SK-N-MC (cell line): ENCODE measurements at regions not wholly inside any gene's neighbourhood (a gene's known extent, or its start where the extent isn't known, plus 50 kb on each side); places are given as distances from the start of the nearest gene placed in this dataset.

Source experiments
- DNase-seq: peaks from one replicate; pipeline ENCODE4 v3.0.0-alpha.2; 2011; ENCODE audit warnings: low read depth, low spot score
- H3K27ac ChIP-seq: fragments of 200-600 bp; sonication (generic); 2 replicates; pipeline ENCODE4 v1.5.1; 2016; ENCODE audit warnings: mixed run types
- H3K36me3 ChIP-seq: fragments of 200-600 bp; sonication (generic); 2 replicates; pipeline ENCODE4 v1.6.1; 2017; ENCODE audit warnings: antibody characterized with exemption, low read length, mixed read lengths; ENCODE audit not compliant: insufficient read depth
- H3K4me3 ChIP-seq: fragments of 200-600 bp; sonication (generic); 2 replicates; pipeline ENCODE4 v1.5.1; 2016
- H3K9ac ChIP-seq: fragments of 200-600 bp; sonication (generic); 2 replicates; pipeline ENCODE4 v1.8.0; 2017; ENCODE audit warnings: mixed run types, mixed read lengths; ENCODE audit not compliant: insufficient read length
- H3K9me3 ChIP-seq: fragments of 200-600 bp; sonication (generic); 2 replicates; pipeline ENCODE4 v1.6.1; 2017; ENCODE audit warnings: low read depth, mild to moderate bottlenecking, antibody characterized with exemption, low read length, moderate library complexity, mixed read lengths
- EZH2 ChIP-seq: fragments of 200-600 bp; sonication (generic); IDR thresholded peaks from one replicate; pipeline ENCODE4 v1.6.1; 2017; ENCODE audit warnings: antibody characterized with exemption
- FOXP2 ChIP-seq: optimal IDR thresholded peaks from 2 replicates; pipeline ENCODE3; 2011; ENCODE audit warnings: mild to moderate bottlenecking, moderate library complexity; ENCODE audit not compliant: insufficient read depth; ENCODE audit errors: extremely low read length, control extremely low read depth
- POLR2AphosphoS5 ChIP-seq: IDR thresholded peaks from 2 replicates; pipeline ENCODE4 v1.6.1; 2012; ENCODE audit warnings: mild to moderate bottlenecking, low read depth, low read length, borderline replicate concordance

- H3K9ac ChIP-seq = no peak overlapping the region
- H3K4me3 ChIP-seq = no peak overlapping the region
- DNase-seq = no peak
- TF ChIP-seq EZH2 (no peak), FOXP2 (no peak), POLR2AphosphoS5 (no peak)
- H3K27ac ChIP-seq = no peak overlapping the region
- H3K36me3 ChIP-seq = no peaks in the 10 kb centered on the region
- H3K9me3 ChIP-seq = no peaks in the 10 kb centered on the region
Observed at GRCh38 chr10:123530166-123530870, 135.8 kb upstream of the GPR26 start.

- no peak overlapping the region for H3K4me3 ChIP-seq
- no peaks in the 10 kb centered on the region for H3K36me3 ChIP-seq
- TF ChIP-seq POLR2AphosphoS5 (no peak), EZH2 (no peak), FOXP2 (no peak)
- no peaks in the 10 kb centered on the region for H3K9me3 ChIP-seq
- H3K9ac ChIP-seq = no peak overlapping the region
- DNase-seq = no peak
- H3K27ac ChIP-seq = no peak overlapping the region
Observed at GRCh38 chr10:123535386-123535785, 130.8 kb upstream of the GPR26 start.

GRCh38 chr10:123536176-123536845, 129.8 kb upstream of the GPR26 start:
- no peak overlapping the region for H3K4me3 ChIP-seq
- H3K9ac ChIP-seq = no peak overlapping the region
- H3K36me3 ChIP-seq = no peaks in the 10 kb centered on the region
- DNase-seq = no peak
- no peak for TF ChIP-seq EZH2
- TF ChIP-seq FOXP2 = no peak
- no peak for TF ChIP-seq POLR2AphosphoS5
- H3K27ac ChIP-seq = no peak overlapping the region
- no peaks in the 10 kb centered on the region for H3K9me3 ChIP-seq

GRCh38 chr10:123537188-123537961, 128.8 kb upstream of the GPR26 start:
- no peaks in the 10 kb centered on the region for H3K36me3 ChIP-seq
- TF ChIP-seq FOXP2 = no peak
- TF ChIP-seq EZH2 = no peak
- no peak for TF ChIP-seq POLR2AphosphoS5
- no peaks in the 10 kb centered on the region for H3K9me3 ChIP-seq
- no peak overlapping the region for H3K9ac ChIP-seq
- H3K27ac ChIP-seq = no peak overlapping the region
- DNase-seq = no peak
- H3K4me3 ChIP-seq = no peak overlapping the region

- H3K36me3 ChIP-seq = no peaks in the 10 kb centered on the region
- TF ChIP-seq POLR2AphosphoS5 (no peak), FOXP2 (no peak), EZH2 (no peak)
- no peak overlapping the region for H3K9ac ChIP-seq
- no peak overlapping the region for H3K4me3 ChIP-seq
- no peak for DNase-seq
- no peak overlapping the region for H3K27ac ChIP-seq
- no peaks in the 10 kb centered on the region for H3K9me3 ChIP-seq
Observed at GRCh38 chr10:123538401-123539320, 127.5 kb upstream of the GPR26 start.

GRCh38 chr10:123544986-123545385, 121.2 kb upstream of the GPR26 start:
- Histone ChIP-seq H3K9me3 (no peaks in the 10 kb centered on the region), H3K4me3 (no peak overlapping the region), H3K27ac (no peak overlapping the region), H3K36me3 (no peaks in the 10 kb centered on the region), H3K9ac (no peak overlapping the region)
- no peak for DNase-seq
- no peak for TF ChIP-seq FOXP2
- TF ChIP-seq POLR2AphosphoS5 = no peak
- no peak for TF ChIP-seq EZH2

- H3K9ac ChIP-seq = no peak overlapping the region
- TF ChIP-seq FOXP2 (no peak), POLR2AphosphoS5 (no peak), EZH2 (no peak)
- DNase-seq = no peak
- H3K36me3 ChIP-seq = no peaks in the 10 kb centered on the region
- H3K4me3 ChIP-seq = no peak overlapping the region
- no peak overlapping the region for H3K27ac ChIP-seq
- no peaks in the 10 kb centered on the region for H3K9me3 ChIP-seq
Observed at GRCh38 chr10:123548770-123549169, 117.4 kb upstream of the GPR26 start.
